GM19468 (cell line): ENCODE measurements at regions not wholly inside any gene's neighbourhood (a gene's known extent, or its start where the extent isn't known, plus 50 kb on each side); places are given as distances from the start of the nearest gene placed in this dataset.

Experiments
- ATAC-seq: cut with Tn5 transposase; IDR thresholded peaks from one replicate; pipeline ENCODE4 v1.9.1; 2021; ENCODE audit warnings: mild to moderate bottlenecking, moderate library complexity, moderate number of reproducible peaks; ENCODE audit not compliant: unreplicated experiment; ENCODE audit errors: extremely low read depth

DNA sequence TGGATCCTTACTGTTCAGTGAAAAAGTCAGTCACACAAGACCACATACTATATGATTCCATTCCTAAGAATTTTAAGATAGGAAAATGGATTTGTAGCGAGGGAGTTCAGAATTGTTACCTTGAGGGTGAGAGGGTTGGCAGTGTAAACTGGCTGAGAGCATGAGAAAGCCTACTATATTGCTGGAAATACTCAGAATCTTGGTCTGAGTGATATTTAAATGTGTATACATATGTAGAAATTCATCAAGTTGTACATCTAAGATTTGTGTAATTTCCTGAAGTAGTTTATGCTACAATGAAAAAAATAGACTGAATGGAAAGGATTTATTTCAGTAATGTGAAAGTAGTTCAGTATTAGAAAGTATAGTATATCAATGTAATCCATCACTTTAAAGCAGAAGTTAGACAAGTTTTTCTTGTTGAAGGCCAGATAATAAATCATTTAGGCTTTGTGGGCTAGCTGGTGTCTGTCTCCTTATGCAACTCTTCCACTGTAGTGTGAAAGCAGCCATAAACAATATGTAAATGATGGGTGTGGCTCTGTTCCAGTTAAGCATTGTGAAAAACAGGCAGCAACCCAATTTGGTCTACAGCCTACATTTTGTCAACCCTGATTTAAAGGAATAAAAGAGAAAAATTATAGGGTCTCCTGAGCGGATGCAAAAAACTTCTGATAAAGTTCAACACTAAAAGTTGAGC, 127.2 kb upstream of the THY1 start:
- ATAC-seq, result no peak

DNA sequence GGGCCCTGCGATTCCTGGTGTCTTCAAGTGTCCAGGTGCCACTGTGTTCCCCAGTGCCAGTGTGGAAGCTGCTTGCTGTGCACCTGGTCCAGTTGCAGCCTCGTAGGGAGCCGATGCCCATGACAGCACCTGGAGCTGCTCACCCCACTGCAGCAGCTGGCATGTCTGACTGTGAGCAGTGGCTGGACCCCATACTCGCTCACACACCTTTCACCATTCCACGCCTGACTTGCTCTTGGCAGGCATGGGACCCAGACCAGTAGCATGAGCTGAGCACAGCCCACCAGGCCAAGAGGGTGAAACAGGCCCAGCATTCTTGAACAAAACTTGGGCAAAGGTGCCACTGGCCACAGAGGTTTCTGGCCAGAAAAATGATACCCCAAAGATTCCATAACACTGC, 124.5 kb upstream of the THY1 start:
- no peak for ATAC-seq

DNA sequence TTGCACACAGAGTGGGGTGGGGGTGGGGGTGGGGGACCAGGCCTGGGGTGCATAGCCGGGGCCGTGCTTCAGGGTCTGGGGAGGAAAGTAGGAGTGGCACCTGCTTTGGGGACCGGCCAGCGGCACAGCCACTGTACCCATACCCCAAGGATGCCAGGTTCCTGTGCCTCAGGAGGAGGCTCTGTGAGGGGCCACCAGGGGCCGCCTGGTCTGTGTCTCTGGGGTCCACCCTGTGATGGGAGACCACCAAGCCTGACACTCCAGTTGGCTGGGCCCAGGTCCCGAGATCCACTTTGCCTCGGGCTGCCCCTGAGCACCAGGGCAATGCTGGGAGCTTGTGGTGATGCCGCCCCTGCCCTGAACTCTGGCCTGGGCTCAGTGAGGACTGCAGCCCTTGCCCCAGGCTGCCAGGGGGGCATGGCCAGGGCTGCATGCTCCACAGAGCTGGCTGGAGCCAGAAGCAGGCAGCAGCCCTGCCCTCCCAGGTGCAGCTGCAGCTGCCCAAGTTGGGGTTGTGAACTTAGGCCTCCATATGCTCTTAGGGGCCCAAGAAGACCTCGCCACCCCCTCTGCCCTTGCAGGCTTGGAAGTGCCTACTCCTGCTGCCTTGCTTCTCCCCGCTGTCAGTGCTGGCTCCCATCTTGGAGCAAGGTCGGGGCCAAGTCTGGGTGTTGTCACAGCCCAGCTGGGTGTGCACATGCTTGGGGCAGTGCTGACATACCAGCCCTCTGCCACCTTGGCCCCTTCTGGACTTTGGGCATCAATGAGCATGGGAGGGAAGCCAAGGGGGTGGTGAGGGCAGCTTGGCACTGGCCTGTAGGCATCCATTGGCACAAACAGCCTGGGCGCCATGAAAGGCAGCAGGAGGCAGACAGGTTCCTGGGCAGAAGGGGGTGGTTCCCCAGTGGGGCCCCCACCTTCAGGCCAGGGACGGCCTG, 123.3 kb upstream of the THY1 start:
- ATAC-seq, result no peak

DNA sequence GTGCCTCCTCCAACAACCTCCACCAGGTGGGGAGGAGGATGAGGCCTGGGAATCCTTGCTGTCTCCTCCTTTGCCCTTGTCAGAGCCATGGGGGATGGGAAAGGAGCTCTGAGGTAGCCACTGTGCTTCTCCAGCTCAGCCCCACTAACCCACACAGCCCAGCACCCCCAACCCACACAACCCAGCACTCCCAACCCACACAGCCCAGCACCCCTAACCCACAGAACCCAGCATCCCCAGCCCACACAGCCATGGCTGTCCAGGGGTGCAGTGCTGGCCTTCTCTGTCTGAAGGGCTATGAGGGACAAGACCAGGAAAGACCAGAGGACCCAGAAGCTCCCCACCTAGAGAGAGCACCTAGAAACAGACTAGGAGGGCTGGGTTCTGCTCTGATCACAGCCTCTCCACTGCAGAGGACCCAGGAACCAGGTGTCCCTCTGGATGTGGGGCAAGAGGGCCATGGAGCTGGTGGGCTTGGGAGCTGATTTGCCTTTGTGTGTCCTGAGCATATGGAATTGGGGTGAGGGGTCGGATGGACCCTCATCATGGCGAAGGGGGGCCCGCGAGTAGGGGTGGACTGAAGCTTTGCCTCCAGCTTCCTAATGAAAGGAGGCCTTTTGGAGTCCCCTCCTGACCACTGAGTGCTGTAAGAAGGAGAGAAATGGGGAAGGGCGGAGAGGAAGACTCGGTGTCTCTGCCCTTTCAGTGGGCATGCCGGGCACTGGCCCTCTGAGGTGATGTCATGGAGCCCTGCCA, 117.6 kb upstream of the THY1 start:
- no peak for ATAC-seq

DNA sequence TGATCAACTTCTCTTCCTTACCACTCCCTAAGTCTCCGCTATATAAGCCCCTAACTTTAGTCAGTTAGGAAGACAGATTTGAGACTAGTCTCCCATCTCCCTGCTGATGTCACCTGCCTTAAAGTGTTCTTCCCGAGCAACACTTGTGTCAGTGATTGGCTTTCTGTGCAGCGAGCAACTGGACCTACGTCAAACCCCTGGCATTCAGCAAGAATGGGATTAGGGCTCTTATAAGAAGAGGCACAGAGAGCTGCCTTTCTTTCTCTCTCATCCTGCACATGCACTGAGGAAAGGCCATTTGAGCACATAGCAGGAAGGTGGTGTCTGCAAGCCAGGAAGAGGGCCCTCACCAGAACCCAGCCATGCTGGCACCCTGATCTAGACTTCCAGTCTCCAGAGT, 116.6 kb upstream of the THY1 start:
- ATAC-seq, result no peak

DNA sequence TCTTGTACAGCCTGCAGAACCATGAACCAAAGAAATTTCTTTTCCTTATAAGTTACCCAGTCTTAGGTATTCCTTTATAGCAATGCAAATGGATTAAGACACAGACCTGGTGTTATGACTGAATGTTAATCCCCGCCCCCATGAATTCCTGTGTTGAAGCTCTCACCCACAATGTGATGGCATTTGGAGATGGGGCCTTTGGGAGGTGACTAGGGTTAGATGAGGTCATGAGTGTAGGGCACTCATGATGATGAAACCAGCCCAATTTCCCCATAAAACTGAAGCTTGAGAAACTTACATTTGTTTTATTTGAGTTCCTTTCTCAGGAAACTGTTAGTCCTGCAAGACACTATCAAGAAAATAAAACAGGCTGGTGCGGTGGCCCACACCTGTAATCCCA, 115.8 kb upstream of the THY1 start:
- ATAC-seq, result no peak

DNA sequence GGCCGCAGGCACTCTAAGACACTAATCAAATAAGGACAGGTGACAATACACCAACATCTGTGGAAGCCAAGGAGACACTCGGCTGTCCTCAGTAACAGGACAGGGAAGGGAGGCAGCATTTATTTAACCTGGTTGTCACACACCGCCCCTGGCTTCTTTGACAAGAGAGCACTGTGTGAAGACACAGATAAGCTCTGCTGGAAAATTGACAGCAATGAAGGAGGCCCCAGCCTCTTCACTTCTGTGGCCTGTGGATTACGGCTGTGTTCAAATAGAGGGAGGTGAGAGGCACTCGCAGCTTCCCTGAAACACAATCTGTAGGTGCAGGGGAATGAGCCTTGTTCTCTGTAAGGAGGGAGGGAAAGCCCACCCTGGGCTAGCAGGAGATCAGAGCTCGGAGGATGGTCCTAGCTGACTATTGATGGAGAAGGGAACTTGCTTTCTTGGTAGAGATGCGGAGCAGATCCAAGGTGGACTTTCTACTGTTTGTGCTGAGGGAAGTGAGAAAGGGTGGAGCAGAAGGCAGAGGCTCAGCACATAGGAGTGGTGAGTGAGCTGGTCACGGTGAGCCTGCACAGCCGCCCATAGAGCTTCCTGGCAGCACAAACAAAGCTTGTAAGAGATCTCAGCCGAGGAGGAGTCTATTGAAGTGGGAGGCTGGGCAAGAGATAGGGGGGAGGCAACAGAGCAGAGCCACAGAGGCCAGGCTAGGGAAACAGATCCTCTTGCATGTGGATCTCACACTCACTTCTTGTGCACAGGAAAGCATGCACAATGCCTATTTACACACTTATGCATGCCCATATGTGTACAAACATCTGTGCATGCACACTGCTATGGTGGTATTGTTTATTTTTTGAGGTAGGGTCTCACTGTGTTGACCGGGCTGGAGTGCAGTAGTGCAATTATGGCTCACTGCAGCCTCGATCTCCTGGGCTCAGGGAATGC, 114.6 kb upstream of the THY1 start:
- no peak for ATAC-seq

DNA sequence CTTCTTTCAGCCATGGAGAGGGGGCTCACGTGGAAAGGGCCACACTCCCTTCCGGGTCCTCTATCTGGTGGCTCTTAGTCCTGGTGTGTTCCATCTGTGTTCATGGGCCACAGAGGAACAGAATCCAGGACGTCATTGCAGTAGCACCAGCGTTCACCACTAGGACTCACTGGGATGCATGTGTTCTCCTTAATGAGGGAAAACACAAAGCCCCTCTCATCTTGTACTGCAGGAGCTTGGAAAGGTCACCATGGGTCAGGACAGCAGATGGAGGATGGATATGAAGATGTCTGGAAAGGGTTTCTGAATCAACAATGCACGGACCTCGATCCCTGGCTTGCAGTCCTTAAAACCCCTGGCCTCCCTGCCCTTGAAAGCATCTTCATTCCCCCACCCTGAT, 113.8 kb upstream of the THY1 start:
- ATAC-seq, result no peak

DNA sequence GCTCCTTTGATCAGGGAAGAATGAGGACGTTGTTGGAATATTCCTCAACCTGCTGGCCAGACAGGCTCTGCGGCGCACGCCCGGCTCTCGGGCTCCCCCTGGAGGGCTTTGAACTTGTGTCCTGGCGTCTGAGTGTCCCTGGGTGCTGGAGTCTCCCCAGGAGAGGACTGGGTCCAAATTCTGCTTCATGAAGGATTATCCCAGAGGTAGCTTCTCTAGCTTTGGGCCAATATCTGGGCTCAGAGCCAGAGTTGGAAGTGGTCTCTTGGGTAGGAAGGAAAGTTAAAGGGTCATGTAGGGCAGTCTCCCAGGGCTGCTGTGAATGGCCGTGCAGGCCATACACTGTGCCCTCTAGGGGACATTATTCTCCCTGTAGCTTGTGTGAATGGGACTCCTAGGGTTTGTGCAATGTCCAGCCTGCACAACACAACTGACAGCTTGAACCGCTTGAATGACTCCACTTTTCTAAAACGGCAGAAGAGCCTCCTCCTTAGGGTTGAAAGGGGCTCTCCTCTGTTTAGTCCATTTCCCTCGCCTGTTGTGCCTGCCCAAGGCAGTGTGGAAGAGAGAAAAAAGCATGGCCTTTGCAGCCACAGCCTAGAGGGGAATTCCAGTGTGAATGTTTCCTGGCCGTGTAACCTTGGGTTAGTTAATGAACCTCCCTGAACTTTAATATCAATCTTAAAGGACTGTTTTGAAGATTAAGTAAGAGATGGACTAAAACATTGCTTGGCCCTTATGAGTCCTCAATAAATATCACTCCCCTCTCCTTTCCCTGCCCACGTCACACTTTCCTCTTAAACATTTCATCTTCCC, 111.2 kb upstream of the THY1 start:
- no peak for ATAC-seq

DNA sequence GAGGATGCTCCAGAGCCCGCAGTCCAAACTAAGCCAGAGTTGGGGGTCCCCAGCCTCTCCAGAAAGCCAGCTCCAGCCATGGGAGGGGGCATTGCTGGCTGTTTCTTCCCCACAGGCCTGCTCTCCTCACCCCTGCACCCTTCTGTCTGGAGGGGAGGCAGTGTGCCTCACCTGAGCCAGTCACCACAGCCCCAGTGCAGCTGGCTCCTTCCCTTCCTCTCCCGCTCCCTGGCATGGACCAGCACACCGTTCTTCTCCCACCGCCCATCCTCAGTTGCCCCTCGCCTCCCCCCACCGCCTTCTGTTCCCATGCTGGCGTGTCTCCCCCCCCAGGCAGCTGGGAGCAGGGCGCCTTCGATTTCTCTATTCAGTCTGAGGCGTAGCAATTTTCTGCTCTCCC, 110.5 kb upstream of the THY1 start:
- no peak for ATAC-seq

DNA sequence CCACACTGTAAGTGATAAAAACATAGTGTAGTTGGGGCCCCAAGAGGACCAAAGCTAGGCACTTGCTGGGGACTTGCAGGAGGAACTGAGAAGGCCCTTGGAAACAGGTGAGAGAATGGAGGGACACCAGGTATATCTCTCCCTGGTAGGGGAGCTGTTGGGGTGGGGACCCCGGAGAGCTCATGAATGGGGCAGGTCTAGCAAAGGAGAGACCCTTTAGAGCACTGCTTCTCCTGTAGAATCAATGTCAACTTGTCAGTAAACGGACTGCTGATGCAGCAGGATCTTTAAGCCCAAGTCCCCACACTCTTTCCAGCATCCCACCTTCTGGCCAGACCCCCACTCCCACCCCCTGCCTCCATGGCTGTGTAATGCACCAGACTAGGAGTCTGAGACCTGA, 109.6 kb upstream of the THY1 start:
- ATAC-seq, result no peak

DNA sequence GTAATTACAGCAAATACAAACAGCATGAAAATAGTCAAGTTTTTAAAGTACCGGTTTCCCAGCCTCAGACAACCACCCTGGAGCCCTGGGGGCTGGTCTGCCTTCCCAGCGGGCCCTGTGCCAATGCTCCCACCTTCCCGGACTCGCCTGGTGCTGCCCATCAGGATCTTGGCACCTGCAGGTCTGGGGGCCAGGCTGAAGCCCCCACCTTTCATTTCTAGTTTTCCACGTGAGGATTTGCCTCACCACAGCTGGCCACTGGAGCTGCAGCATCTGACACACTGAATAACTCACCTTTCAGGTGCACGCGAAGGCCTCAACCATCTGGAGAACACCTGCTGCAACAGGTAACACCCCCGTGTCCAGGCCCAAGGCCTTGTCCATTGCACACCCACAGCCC, 108.7 kb upstream of the THY1 start:
- ATAC-seq, result no peak

DNA sequence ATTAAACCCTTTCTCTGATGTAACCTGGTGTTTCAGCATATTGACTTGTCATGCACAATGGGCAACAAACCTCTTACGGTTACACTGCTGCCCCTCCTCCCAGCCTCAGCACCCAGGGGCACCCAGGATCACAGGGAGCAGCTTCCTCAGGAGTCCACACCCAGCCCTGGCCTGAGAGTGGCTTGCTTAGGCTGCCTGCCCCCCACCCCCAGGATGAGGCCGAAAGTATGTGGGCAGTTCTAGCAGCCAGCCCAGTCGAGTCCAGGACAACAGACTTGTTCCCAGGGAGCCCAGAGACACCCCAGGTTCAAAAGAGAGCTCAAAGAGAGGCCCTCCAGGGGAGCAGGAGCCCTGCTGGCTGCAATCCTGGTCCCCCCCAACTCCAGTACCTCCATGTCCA, 108.1 kb upstream of the THY1 start:
- ATAC-seq, result no peak

DNA sequence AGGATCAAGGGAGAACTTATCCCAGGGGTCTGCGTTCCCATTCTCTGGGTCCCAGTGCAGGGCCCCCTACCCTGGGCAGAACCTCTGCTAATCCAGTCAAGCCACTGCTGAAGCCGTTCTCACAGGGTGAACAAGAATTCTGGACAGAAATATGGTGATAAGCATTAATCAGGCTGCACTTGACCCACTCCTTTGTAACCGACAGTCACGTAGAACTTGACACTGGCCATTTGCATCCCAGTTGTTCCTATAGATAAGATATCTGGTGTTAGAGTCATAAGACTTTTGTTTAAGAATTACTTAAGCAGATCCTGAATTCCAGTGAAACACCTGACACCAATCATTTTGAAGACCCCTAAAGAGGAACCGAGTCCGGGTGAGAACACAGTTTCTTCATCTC, 107.5 kb upstream of the THY1 start:
- ATAC-seq, result no peak

DNA sequence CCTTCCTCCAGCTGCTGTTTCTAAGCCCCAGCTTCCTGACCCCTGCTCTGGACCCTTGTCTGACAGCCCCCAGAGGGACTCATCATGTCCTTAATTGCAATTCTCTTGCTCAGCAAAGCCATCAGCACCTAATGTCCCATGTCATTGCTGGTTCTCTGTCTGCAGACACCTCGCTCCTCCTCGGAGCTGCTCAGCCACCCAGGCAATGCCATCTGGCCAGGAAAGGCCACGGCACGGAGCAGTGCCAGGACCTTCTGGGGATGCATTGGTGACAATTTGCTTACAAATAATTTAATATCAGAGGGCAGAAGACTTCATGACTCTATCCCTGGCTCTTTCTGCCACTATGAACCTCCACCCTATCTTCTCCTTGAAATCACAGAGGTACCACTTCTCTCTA, 107.0 kb upstream of the THY1 start:
- no peak for ATAC-seq

DNA sequence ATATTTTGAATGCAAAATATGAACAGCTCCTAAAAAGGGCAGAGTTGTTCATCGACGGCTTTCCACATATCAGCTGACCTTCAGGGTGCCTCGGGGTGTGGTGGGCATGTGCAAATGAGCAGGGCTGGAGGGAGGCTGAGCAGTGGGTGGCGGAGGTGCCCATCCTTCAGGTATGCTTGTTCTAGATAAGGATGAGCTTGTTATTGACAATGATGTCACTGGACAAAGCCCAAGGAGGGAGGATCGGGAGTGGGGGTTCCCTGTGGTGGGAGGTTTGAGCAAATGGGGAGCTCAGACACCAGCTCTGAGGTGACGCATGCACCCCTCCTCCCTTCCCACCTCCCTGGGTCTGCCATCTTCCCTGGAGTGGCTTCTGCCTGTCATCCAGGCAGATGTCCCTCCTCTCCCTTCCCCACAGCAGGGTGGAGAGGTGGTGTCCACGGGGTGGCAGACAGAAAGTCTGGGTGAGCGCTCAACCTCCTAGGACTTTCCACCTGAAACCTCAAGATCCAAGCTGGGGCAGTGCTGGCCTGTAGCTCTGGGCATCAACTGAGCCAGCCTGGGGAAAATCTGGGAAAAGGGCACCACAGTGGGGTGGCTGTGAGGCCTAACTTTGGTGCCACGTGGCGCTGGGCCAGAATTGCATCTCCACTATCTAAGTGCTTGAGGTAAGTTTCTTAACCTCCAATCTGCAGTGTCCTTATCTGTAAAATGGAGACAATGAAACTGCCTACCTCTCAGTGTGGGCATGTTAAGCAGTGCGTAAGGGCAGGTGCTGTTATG, 106.3 kb upstream of the THY1 start:
- no peak for ATAC-seq

DNA sequence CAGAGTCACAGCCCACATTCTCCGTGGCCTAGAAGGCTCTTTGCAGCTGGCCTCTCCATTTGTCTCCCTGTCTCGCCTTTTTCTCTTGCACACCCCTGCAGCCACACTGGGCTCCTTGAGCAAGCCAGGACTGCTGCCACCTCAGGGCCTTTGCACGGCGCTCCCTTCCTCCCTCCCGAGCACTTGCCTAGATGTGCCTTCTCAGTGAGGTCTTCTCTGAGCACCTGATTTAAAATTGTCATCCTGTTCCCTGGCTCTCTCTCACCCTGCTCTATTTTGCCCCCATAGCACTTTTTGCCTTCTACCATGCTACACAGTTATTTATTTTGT, 102.9 kb upstream of the THY1 start:
- no peak for ATAC-seq

DNA sequence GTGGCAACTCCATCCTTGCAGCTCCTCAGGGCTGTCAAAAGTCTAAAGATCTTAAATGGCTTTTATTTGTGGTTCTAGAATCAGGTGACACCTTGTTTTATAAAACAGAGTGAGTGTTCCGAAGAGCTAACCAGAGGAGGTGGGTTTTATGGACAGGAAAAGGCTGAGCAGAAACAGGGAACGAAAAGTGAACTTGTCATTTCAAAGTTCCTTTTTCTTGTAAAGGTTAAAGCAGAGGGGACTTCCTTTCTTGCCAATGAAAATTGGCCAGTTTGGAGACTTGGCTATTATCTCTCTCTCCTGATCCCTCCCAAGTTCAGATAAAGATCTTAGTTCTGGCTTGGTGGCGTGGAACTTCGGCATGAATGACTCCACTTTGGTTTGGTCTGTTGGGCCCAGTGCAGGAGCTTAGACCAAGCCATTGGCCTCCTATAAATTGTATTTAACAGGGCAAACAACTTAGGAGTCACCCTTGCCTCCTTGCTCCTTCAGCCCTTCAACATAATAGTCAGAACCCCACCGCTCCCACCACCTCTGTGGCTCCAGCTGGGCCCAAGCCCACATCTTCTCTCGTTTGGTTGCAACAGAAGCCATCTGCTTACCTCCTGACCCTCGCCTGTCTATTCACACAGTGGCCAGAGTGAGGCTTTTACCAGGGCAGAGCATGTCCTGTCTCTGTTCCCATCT, 102.4 kb upstream of the THY1 start:
- ATAC-seq, result no peak
